HG02623 (cell line): ENCODE measurements at regions not wholly inside any gene's neighbourhood (a gene's known extent, or its start where the extent isn't known, plus 50 kb on each side); places are given as distances from the start of the nearest gene placed in this dataset.

Source experiments
- ATAC-seq: cut with Tn5 transposase; IDR thresholded peaks from one replicate; pipeline ENCODE4 v1.9.1; 2021; ENCODE audit warnings: moderate library complexity; ENCODE audit not compliant: unreplicated experiment

GRCh38 chr9:82570226-82570625 is 492.7 kb downstream of the RASEF start:
- no peak for ATAC-seq

- ATAC-seq: no peak
These were observed 491.4 kb downstream of the RASEF start for GRCh38 chr9:82571540-82571939.

GRCh38 chr9:82572146-82572545 is 490.8 kb downstream of the RASEF start:
- no peak for ATAC-seq

GRCh38 chr9:82574911-82575310 is 488.0 kb downstream of the RASEF start:
- no peak for ATAC-seq

GRCh38 chr9:82580921-82581320 is 482.0 kb downstream of the RASEF start:
- ATAC-seq: no peak

- ATAC-seq: no peak
These were observed 481.4 kb downstream of the RASEF start for GRCh38 chr9:82581516-82581915.

DNA sequence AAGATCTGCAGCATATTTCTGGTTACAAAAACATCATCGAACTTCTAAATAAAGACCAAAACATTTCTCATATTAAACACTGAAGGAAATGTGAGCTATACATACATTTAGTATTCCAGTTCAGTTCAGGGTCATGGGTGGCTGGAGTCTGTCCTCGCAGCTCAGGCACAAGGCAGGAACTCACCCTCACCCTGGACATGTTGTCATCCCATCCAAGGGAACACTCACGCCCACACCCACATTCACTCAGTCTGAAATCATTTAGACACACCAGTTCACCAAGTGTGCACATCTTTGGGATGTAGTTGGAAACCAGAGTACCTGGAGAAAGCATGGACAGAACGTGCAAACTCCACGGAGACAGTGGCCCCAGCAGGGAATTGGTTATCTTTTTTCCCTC is 481.0 kb downstream of the RASEF start:
- ATAC-seq: no peak

DNA sequence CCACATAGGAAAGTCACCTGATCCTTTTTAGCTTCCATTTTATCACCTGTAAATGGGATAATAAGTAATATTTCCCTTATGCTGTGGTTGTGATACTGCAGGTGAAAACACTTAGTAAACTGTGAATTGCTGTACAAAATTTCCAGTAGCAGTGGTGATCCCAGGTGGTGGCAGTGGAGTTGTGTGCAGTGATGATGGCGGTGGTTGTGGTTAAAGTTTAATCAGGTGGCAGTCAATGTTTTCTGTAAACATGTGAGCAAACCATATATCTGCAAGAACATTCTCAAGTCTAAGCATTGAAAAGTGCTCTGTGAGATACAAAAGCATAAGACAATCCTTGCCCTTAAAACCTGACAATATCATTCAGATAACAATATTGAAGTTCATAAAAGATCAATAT is 480.2 kb downstream of the RASEF start:
- ATAC-seq: no peak

GRCh38 chr9:82583524-82583923 is 479.4 kb downstream of the RASEF start:
- ATAC-seq: no peak

DNA sequence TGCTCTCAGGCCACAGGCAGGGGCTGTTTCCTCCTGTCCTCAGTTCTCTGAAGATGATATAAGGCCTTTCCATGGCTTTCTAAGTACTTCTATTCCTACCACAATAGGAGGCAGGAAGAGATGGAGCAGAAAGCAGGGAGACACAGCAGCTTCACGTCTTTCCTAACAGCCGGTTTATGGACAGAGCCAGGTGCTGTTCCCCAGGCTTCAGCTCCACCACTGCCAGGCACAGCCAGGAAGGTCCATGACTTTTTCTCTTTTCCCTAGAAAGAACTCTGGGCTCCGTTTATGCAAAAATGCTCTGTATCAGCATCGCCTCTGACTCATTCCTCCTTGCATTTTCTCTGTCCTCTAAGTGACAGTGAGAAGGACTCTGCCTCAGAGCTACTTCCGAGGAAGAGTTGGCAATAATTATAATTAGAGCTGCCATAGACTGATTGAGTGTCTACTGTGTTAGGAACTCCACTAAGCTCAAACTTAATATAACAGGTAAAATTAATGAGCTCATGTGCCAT is 478.5 kb downstream of the RASEF start:
- no peak for ATAC-seq

DNA sequence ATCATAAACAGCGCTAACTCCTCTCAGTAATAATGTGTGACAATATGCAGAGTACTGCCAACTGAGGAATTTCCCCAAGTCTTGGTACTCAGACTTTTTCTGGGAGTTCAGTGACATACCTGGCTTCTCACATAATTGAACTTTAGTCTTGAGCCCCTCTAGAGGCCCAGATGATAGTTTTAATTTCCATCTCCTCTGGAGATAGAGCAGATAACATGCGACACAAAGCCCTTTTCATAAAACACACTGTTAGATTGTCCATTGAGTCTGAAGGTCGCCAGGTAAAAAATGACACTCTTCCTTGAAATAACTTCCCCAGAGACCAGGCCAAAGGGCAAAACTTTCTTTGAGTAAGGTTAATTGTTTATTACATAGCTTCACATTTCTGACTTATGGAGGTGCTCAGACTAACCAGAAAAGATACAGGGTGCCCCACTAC is 476.0 kb downstream of the RASEF start:
- no peak for ATAC-seq

DNA sequence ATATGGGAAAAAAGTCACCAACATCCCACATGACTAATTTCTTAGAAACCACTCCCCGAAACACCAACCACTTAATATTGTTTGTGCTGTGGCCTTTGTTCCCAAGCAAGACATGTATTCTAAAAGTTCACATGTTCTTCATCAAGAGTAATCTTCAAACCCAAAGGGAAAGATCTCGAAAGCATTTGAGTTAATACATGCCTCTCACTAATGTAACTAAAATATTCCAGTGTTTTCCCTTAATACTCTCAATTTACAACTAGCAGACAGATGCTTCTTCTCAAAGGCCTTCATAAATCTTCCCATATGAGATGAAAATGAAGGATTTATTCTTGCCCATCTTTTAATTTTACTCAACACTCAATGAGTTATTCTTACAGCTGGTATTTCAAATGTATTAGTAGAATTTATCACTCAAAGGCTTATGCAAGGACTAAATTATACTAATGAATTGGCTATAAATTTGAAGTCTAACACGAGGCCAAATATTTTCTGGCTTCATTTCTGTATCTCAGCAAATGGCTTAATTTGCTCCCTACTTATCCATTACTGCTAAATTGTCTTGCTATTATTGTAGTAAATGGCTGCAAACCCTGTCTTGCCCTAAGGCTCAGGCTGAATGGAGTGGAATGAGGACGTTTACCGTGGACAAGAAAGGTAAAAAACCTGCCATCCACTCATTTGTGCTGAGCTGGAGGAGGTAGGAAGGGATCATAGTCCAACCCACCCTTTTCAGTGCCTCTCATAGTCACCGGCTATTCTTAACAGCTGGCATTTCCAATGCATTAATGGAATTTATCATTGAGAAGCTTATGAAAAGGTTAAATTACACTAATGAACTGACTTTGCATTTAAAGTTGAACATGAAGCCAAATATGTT is 474.4 kb downstream of the RASEF start:
- no peak for ATAC-seq

DNA sequence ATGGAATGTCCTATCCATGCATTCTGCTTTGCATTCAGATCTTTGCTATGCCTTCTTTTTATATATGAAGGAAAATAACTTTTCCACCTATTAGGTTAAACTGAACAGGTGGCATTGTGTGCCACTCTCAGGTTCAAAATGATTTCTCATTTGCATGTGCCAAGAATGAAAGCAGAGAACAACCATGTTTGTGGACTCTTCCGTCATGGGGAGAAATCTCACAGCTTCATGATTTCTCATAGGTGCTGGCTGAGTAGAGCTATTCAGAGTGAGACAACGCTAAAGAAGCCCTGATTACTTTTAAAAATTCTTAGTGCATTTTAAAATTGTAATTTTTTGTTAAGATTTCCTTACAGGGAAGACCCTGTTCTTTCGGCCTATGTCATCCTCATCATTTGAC is 472.1 kb downstream of the RASEF start:
- no peak for ATAC-seq

GRCh38 chr9:82593501-82593900 is 469.4 kb downstream of the RASEF start:
- no peak for ATAC-seq

GRCh38 chr9:82597241-82598203 is 465.4 kb downstream of the RASEF start:
- no peak for ATAC-seq

DNA sequence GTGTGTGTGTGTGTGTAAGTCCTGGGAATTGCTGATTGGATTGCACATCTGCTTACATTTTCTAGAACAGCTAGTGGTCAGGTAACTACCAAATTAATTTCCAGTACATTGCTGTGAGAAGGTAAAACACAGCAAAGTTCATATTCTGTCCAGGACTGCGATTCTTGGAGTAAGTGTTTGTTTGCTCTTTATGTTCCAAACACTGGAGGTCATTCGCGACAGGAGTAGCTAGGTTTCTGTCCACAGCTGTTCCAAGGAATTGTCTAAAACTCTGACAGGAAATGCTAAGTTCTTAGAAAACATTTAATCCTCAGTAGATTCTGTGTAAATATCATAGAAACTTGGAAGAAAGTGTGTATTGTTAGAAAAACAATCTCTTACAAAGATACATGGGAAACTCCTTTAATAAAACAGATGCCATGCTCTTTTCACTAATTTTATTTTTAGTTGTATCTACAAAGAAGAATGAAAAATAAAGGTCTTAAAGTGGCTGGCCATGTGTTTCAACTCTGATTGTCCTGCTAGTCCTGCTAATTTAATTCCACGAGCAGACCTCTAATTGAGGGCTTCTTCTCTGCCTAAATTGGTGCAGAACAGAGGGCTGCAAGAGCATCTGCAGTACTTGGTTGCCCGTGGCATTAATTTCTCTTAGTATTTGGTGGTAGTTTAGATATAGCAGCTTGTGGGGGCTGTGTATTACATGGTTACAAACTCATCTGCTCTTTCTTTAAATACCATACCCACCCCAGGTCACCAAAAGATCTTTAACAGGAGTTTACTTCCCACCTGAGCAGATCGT is 464.5 kb downstream of the RASEF start:
- ATAC-seq: no peak

GRCh38 chr9:82599336-82599949 is 463.5 kb downstream of the RASEF start:
- no peak for ATAC-seq

GRCh38 chr9:82600536-82601292 is 462.2 kb downstream of the RASEF start:
- ATAC-seq: no peak

DNA sequence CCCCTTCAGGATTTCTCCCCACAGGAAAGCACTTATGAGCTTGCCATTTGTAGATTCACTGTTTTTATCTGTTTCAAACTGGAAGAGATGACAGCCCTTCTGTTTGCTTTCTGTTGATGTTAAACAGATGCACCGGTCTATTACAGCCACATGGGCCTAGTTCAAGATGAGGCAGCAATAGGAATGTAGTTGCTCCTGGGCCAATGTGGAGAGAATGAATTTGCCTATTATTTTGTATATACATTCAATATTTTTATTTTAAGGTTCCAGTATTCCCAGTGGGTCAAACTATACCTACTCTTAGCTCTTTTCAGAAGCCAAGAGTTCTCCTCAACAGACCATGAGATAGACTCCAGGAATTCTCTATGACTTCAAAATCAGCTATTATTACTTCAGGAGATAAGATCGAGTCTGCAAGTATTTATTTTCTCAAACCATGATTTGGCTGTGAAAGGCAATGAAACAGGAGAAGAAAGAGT is 461.6 kb downstream of the RASEF start:
- no peak for ATAC-seq
